Ovary (tissue), 3 donors: ENCODE measurements at regions not wholly inside any gene's neighbourhood (a gene's known extent, or its start where the extent isn't known, plus 50 kb on each side); places are given as distances from the start of the nearest gene placed in this dataset.

ENCODE experiments used
- EP300 ChIP-seq: sonication (generic); formaldehyde crosslinking; IDR thresholded peaks from one replicate; pipeline ENCODE4 v1.6.1; 2017; ENCODE audit warnings: antibody characterized with exemption
- POLR2A ChIP-seq: fragments of 450-650 bp; IDR thresholded peaks from one replicate; pipeline ENCODE4 v1.6.1; 2017; ENCODE audit warnings: antibody characterized with exemption, mild to moderate bottlenecking, moderate library complexity
- TF ChIP-seq, protein P1 (sequence below), 3 donors: fragments of 450-650 bp in 2 of 3; fragments of 200-600 bp in 1 of 3; IDR thresholded peaks; one replicate each; pipeline versions ENCODE4 v1.5.1 to v1.8.0; 2016 to 2022; ENCODE audit warnings: antibody characterized with exemption in 3 of 3, mild to moderate bottlenecking in 1 of 3
- donor health status: DM: no; HTN: no; CAD: no.

DNA sequence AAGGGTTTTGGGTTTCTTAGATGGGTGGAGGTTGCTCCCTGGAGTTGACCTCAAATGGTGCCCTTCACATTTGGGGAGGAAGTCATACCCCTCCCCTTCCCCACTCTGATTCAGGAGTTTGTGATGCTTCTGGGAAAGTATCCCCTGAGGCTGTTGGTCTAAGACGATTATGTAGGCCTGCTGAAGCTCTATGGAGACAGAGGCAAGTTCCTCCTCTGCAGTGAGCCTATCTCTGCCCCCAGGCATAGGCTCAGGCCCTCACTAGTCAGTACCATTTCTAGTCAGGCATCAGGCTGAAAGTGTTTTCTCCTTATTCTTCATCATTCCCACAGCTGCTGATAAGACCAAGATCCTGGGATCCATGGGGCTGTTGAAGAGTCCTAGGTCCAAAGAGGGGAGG is 271.6 kb upstream of the NUDT12 start:
- TF ChIP-seq, protein P1, sequence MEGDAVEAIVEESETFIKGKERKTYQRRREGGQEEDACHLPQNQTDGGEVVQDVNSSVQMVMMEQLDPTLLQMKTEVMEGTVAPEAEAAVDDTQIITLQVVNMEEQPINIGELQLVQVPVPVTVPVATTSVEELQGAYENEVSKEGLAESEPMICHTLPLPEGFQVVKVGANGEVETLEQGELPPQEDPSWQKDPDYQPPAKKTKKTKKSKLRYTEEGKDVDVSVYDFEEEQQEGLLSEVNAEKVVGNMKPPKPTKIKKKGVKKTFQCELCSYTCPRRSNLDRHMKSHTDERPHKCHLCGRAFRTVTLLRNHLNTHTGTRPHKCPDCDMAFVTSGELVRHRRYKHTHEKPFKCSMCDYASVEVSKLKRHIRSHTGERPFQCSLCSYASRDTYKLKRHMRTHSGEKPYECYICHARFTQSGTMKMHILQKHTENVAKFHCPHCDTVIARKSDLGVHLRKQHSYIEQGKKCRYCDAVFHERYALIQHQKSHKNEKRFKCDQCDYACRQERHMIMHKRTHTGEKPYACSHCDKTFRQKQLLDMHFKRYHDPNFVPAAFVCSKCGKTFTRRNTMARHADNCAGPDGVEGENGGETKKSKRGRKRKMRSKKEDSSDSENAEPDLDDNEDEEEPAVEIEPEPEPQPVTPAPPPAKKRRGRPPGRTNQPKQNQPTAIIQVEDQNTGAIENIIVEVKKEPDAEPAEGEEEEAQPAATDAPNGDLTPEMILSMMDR (IDR thresholded peaks at IDR 0.05) = no peak
- TF ChIP-seq POLR2A = no peak
- TF ChIP-seq EP300 = no peak
